DMS53 (cell line): ENCODE measurements at regions not wholly inside any gene's neighbourhood (a gene's known extent, or its start where the extent isn't known, plus 50 kb on each side); places are given as distances from the start of the nearest gene placed in this dataset.

Source experiments
- DNase-seq: peaks from one replicate; lab custom pipeline; 2025; lab: John Stamatoyannopoulos, UW

DNA sequence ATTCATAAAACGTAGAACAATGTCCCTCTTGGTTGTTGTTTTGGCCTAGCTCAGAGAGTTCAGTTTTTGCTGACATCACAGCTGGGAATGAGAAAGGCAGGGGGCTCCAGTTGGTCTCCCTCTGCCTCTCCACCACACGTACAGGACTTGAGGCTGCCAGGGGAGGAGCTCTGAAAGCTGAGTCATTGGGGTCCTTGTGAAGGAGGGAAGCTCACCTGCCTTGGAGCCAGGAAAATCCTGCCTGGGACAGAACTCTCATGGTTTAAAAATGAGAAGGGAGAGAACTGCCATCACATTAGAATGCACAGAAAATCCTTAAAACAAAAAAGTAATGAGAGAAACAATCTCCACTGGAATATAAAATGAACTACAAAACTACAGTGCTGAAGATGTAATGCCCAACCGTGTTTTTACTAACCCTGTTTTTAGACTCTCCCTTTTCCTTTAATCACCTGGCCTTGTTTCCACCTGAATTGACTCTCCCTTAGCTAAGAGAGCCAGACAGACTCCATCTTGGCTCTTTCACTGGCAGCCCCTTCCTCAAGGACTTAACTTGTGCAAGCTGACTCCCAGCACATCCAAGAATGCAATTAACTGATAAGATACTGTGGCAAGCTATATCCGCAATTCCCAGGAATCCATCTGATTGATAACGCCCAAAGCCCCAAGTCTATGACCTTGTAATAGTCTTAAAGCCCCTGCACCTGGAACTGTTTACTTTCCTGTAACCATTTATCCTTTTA, 58.6 kb upstream of the TARP start:
- peak; percentile 63 for DNase-seq

GRCh38 chr7:38330861-38331621, 57.6 kb upstream of the TARP start:
- peak; percentile 31 for DNase-seq

DNA sequence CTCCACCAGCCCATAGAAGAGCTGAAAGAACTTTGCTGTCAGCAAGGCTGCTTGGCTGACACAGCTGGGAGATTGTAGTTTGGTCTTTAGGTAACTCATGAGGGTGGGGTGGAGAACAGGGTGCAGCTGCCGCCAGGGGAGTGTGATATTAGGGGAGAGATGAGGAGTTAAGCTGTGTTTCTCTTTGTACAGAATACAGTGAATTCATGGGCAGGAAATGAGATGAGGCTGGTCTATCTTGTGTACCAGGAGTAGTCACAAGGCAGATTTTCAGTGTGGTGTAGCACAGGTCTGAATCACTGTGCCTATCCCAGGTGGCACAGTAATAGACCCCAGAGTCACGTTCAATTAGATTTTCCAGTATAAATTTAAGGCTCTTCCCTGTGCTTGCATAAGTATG, 56.6 kb upstream of the TARP start:
- no peak for DNase-seq

- no peak for DNase-seq
Measured at GRCh38 chr7:38329340-38329739, 55.9 kb upstream of the TARP start.

GRCh38 chr7:38328814-38329213, 55.4 kb upstream of the TARP start:
- no peak for DNase-seq

DNA sequence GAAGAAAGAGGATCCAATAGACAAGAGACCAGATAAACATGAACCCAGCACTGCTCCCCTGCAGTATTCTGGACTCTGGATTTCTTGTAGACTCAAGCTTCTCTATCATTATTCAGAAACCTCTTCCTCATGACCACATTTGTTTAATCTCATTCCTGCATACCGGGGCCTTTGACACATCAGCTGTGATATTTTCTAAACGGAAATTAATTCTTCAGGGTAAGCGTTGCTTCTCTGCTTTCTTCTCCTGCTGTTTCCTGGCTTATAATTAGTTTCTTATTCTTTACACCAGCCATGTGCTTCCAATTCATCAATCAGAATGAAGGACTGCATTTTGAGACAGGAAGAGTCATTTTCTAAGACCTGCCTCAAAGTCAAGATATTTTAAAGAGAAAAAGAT, 54.2 kb upstream of the TARP start:
- no peak for DNase-seq
